ENCODE measurements at regions not wholly inside any gene's neighbourhood (a gene's known extent, or its start where the extent isn't known, plus 50 kb on each side); places are given as distances from the start of the nearest gene placed in this dataset.

DNA sequence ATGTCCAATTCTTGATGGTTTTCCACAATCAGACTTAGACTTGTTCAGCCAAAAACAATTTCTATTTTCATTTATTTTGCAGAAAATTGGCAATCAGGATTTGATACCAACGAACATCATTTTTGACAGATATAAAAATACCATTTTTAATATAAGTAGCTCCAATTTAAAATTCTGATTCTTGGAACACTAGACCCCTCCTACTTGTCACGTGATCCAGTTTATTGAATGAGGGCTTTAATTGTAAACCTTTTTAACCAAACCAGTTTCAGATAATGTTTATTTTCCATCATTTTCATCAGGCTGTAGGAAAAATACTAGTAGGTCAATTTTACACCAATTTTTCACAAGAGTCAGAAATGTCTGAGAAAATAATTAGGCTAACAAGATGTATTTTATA lies 607.2 kb upstream of the RGS18 start:
- Histone ChIP-seq H3K9me3 (no peaks in the 10 kb centered on the region), H3K36me3 (no peaks in the 10 kb centered on the region), H3K27me3 (no peaks in the 10 kb centered on the region), H3K4me3 (no peak overlapping the region), H3K27ac (no peak overlapping the region), H3K4me1 (no peaks in the 10 kb centered on the region)
- TF ChIP-seq POLR2AphosphoS5 (IDR thresholded peaks at IDR 0.05): no peak
- TF ChIP-seq, protein P1, sequence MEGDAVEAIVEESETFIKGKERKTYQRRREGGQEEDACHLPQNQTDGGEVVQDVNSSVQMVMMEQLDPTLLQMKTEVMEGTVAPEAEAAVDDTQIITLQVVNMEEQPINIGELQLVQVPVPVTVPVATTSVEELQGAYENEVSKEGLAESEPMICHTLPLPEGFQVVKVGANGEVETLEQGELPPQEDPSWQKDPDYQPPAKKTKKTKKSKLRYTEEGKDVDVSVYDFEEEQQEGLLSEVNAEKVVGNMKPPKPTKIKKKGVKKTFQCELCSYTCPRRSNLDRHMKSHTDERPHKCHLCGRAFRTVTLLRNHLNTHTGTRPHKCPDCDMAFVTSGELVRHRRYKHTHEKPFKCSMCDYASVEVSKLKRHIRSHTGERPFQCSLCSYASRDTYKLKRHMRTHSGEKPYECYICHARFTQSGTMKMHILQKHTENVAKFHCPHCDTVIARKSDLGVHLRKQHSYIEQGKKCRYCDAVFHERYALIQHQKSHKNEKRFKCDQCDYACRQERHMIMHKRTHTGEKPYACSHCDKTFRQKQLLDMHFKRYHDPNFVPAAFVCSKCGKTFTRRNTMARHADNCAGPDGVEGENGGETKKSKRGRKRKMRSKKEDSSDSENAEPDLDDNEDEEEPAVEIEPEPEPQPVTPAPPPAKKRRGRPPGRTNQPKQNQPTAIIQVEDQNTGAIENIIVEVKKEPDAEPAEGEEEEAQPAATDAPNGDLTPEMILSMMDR (IDR thresholded peaks at IDR 0.05): no peak
- no peak for TF ChIP-seq POLR2A (IDR thresholded peaks at IDR 0.05)
- no peak for TF ChIP-seq EP300 (IDR thresholded peaks at IDR 0.05)
- 68 to 73% methylated on average over 2 of the region's 2 CpGs for WGBS, 2 donors
- no peak for ATAC-seq (ENCODE audit: low FRiP score in 2 of 2)
- no peak for DNase-seq

DNA sequence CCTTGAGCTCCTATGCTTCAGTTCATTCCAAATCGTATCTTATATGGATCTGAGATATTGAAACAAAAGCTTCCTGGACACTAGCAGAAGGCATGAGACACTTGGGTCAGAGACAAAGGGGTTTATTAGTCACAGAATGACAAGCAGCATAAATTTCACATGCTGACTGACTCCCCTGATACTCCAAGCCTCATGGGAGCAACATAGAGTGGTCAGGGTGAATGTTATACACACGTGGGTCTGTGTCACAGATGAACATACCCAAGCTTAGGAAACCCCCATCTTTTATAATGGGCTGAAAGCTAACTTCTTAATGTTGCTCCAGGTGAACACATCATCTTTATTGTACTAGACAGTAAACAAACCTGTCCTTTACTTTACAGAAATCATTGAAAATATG lies 599.9 kb upstream of the RGS18 start:
- Histone ChIP-seq H3K4me3 (no peak overlapping the region), H3K27me3 (no peaks in the 10 kb centered on the region), H3K9me3 (no peaks in the 10 kb centered on the region), H3K36me3 (no peaks in the 10 kb centered on the region), H3K4me1 (no peaks in the 10 kb centered on the region), H3K27ac (no peak overlapping the region)
- TF ChIP-seq, protein P1 (IDR thresholded peaks at IDR 0.05): no peak
- no peak for TF ChIP-seq EP300 (IDR thresholded peaks at IDR 0.05)
- 51 to 59% methylated on average over 2 of the region's 2 CpGs for WGBS, 2 donors
- DNase-seq: no peak
- ATAC-seq (ENCODE audit: low FRiP score in 2 of 2): no peak

DNA sequence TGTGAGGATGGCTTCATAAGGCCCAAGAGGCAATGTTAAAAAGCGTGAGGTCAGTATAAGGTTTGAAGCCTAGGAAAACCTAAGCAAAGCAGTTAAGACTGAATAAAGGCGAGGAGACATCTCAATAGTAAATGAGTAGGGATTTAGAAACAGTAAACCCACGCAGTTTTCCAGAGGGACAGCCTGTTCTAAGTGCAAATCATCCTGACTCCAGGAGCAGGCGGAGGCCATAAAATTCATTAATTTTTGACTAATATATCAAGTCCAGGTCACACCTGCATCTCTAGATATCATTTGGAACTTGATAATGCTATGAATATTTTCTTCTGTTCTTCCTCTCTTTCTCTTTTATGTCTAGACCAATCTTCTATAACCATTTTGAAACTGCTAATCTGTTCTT lies 597.0 kb upstream of the RGS18 start:
- no peak overlapping the region for H3K4me3 ChIP-seq
- TF ChIP-seq EP300 (IDR thresholded peaks at IDR 0.05): no peak
- no peak for TF ChIP-seq POLR2AphosphoS5 (IDR thresholded peaks at IDR 0.05)
- TF ChIP-seq, protein P1 (IDR thresholded peaks at IDR 0.05): no peak
- no peak for TF ChIP-seq POLR2A (IDR thresholded peaks at IDR 0.05)
- DNase-seq: no peak
- H3K27me3 ChIP-seq: no peaks in the 10 kb centered on the region
- H3K36me3 ChIP-seq: no peaks in the 10 kb centered on the region
- H3K4me1 ChIP-seq: no peaks in the 10 kb centered on the region
- no peak for ATAC-seq (ENCODE audit: low FRiP score in 2 of 2)
- no peaks in the 10 kb centered on the region for H3K9me3 ChIP-seq
- 62 to 76% methylated on average over 4 of the region's 4 CpGs for WGBS, 2 donors
- no peak overlapping the region for H3K27ac ChIP-seq

DNA sequence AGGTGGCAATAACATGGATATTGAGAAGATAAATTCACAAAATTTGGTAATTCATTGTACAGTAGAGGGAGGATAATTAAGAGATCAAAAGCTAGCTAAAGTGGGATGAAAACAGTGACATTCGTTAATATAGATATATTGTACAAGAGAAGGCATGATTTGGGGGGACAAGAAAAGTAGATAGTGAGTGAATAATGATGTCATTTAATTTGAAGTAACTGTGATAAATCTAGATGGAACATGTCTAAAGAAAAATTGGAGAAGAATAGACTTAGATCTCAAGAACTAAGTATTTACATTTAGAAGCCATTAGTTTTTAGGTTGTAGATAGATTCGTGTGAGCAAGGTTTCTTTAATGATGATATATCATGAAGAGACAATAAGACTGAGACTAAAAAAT lies 594.0 kb upstream of the RGS18 start:
- H3K4me1 ChIP-seq: no peaks in the 10 kb centered on the region
- DNase-seq (no peak), ATAC-seq (ENCODE audit: low FRiP score in 2 of 2) (no peak)
- TF ChIP-seq, protein P1 (IDR thresholded peaks at IDR 0.05): no peak
- TF ChIP-seq EP300 (IDR thresholded peaks at IDR 0.05) (no peak), POLR2A (IDR thresholded peaks at IDR 0.05) (no peak), POLR2AphosphoS5 (IDR thresholded peaks at IDR 0.05) (no peak)
- no peak overlapping the region for H3K27ac ChIP-seq
- H3K9me3 ChIP-seq: no peaks in the 10 kb centered on the region
- no peak overlapping the region for H3K4me3 ChIP-seq
- H3K27me3 ChIP-seq: no peaks in the 10 kb centered on the region
- no peaks in the 10 kb centered on the region for H3K36me3 ChIP-seq
- 84 to 86% methylated on average over 2 of the region's 2 CpGs for WGBS, 2 donors

DNA sequence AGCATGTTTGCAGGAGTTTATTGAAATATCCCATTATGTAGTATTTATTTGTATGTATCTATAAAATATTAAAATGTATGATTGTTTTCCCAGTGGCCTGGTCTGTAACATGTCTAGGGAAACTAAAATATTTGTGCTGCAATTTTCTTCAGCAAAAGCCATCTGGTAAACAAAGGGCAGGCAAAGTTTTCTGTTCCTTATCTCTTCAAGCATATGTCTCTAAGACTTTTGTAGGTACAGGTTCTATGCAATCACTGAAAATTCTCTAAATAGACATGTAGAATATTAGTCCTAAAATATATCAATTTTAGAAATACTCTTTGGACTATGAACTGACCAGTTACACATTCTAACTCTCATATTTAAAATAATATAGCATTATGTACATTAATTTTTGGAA lies 585.8 kb upstream of the RGS18 start:
- Histone ChIP-seq H3K4me3 (no peak overlapping the region), H3K27me3 (no peaks in the 10 kb centered on the region), H3K36me3 (no peaks in the 10 kb centered on the region), H3K9me3 (no peaks in the 10 kb centered on the region), H3K4me1 (no peaks in the 10 kb centered on the region), H3K27ac (no peak overlapping the region)
- DNase-seq: no peak
- ATAC-seq (ENCODE audit: low FRiP score in 2 of 2): no peak
- no peak for TF ChIP-seq POLR2A (IDR thresholded peaks at IDR 0.05)
- TF ChIP-seq POLR2AphosphoS5 (IDR thresholded peaks at IDR 0.05): no peak
- TF ChIP-seq, protein P1 (IDR thresholded peaks at IDR 0.05): no peak
- no peak for TF ChIP-seq EP300 (IDR thresholded peaks at IDR 0.05)

Data from upper lobe of left lung (tissue), 6 donors.